Ammon's horn (tissue), 1 donor: ENCODE measurements at regions not wholly inside any gene's neighbourhood (a gene's known extent, or its start where the extent isn't known, plus 50 kb on each side); places are given as distances from the start of the nearest gene placed in this dataset.
"Not testable (repeated sequence)": the region's sequence is repeated elsewhere in the genome, so short reads cannot be mapped to it uniquely, and the experiment has no call there.

ENCODE experiments used
- DNase-seq: peaks from one replicate; pipeline ENCODE4 v3.0.0-alpha.2; 2016; ENCODE audit warnings: low spot score

DNA sequence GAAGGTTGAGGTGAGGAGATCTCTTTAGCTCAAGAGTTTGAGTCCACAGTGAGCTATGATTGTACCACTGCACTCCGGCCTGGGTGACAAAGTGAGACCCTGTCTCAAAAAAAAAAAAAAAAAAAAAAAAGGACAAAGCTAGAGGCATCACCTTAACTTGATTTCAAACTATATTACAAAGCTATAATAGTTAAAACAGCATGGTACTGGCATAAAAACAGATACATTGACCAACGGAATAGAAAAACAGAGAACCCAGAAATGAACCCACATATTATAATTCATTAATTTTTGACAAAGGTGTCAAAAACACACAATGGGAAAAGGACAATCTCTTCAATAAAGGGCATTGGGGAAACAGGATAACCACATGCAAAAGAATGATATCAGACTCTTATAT, 50.8 kb upstream of the MBOAT1 start:
- no peak for DNase-seq

DNA sequence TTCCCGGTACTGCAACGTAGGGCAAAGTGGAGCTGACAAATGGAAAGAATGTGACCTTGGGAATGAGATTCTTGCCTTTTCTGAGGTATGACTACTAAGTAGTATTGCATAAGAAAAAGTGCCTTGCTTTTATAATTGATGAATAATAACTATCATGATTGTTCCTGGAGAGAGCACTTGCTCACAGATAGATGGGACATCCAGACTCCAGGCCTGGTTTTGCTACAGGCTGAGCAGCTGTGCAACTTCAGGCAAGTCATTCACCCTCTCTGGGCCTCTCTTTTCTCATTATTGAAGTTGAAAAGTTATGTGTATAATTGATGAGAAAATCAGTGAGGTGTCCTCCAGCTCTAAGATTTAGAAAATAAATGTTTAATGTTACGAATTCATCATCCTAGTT, 53.6 kb upstream of the MBOAT1 start:
- no peak for DNase-seq

DNA sequence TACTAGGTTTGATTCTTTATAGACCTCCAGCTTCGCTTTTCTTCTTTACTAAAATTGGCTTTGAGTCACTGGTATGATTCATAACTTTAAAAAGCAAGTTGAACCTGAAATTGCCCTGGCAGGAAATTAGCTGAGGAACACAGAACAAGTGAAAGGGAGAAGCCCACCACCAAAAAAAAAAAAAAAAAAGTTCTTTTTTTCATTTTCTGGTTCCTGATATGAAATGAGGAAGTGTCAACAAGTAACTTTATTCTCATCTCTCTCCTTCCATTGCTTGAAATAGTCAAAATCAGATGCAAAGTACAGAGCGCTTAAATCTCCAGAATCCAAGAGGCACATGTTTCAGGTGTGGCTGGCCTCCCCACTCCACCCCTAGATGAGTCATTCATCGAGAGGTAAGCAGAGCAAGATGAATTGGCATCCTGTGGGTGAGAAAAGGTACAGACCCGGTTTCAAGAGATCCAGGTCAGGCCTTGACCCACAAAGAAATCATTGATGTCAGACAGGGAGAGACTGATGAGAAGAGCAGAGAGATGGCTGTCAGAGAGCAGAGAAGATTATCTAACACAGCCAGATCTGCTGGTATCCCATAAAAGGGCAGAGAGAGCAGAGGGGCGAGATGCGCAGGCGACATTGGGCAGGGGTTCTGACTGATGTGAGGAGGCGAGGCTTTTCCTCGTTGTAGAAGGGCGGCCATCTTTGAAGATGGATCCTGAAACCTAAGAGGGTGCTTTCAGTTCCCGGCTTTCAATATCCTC, 54.8 kb upstream of the MBOAT1 start:
- DNase-seq: no peak

DNA sequence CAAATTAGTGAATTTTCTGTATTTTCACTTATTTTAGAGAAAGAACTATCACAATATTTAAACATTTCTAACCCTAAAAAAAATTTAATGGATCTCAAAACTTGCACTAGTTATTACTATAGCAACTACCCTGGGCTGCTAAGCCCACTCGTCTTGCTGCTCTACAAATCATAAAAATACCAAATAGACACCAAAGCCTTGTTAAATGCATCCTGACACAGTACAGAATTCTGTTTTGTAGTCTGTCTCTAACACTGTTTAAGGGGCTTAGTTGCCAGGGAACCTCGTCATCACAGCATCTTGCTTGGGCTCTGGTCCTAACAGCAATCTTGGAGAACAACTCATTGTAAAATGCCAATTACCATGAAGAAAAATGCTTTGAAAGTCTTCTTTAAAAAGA, 56.9 kb upstream of the MBOAT1 start:
- DNase-seq: peak; percentile 3

DNA sequence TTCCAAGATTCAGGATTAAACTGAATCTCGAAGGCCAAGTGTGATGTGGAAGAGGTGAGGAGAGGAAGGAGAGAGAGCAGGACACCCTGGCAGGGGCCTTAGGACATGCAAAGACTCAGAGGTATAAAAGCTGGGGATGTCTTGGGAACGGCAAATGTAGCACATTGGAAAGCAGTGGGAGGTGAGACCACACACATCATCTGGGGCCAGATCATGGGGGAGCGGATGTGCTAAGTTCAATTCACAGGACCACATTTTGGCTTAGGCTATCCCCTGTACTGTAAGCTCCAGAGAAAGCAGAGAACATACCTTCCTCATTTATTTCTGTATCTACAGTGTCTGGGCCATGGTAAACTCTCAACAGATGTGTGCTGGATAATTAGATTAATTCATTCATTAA, 59.5 kb upstream of the MBOAT1 start:
- DNase-seq: no peak

DNA sequence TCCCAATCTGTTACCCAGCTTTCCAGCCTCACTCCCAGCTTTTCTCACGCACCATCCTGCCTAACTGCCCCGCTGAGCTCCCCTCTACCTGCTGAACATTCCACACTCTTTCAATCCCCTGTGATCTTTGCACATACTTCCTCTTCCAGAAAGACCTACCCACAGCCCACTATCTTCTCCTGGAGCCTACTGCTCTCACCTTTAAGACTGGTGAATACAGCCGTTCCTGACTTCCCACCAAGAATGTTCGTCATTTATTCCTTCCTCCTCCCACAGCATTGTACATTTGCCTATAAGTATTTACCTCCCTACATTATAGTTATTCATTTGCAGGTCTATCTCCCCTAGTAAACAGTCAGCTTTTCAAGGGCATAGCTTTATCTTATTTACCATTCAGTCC, 61.9 kb upstream of the MBOAT1 start:
- no peak for DNase-seq

DNA sequence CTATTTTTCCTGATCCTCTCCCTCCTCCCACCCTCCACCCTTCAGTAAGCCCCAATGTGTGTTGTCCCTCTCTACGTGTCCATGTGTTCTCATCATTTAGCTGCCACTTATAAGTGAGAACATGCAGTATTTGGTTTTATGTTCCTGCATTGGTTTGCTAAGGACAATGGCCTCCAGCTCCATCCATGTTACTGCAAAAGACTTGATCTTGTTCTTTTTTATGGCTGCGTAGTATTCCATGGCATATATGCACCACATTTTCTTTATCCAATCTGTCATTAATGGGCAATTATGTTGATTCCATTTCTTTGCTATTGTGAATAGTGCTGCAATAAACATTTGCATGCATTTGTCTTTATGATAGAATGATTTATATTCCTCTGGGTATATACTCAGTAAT, 63.6 kb upstream of the MBOAT1 start:
- not testable (repeated sequence) for DNase-seq

DNA sequence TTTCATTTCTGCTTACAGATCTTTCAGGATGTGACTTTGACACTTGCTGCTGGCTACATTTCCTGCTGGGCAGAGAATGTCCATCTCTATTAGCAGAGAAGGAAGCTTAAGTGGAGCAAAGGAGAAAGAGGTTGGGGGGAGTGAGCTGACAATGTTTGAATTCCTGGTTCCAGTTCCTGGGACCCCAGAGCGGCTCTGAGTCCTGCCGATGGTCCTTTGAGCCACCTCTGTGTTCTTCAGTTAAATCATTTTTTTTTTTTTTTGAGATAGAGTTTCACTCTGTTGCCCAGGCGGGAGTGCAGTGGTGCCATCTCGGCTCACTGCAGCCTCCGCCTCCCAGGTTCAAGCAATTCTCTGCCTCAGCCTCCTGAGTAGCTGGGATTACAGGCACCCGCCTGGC, 65.5 kb upstream of the MBOAT1 start:
- DNase-seq: not testable (repeated sequence)

DNA sequence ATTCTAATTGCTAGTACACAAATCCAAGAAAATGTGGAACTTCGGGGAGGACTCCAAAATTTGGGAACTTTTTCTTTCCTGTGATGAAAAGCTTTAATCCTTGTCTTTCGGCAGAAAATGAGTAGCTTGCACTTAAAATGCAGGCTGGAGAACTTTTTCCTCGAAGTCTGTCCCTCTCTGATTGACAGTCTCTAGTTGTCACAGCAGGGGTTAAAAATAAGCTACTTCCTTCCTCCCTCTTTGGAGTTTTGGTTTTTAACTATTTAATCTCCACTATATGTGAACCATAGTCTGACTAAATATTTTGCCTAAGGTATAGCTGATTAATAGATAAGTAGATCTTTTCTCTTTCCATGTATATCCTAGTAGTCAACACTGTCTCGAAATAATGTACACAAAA, 66.8 kb upstream of the MBOAT1 start:
- no peak for DNase-seq

DNA sequence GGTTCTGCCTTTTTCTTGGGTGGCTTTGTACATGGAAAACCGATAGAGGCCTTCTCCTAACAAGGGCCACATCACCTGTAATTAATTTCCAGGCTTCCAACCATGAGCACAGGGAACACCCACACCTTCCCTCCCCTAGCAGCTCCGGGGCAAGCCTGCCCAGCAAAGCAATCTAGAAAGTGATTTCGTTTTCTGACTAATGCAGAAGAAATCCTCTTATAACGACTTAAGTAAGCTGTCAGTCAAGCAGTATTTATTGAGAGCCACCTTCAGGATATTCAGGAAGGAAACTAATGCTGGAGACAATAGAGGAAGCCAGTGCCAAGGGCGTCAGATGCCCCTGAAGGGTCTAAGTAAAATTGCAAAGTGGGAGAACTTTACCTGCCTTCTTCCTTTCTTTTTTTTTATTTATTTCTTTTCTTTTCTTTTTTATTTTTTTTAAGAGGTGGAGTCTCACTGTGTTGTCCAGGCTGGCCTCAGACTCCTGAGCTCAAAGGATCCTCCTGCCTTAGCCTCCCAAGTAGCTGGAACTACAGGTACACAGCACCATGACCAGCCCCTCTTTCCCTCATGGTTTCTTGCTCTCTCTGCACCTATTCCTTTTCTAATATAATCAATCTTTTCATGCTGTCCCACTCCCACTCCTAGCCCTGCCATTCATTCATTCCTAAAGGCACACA, 67.5 kb upstream of the MBOAT1 start:
- no peak for DNase-seq

DNA sequence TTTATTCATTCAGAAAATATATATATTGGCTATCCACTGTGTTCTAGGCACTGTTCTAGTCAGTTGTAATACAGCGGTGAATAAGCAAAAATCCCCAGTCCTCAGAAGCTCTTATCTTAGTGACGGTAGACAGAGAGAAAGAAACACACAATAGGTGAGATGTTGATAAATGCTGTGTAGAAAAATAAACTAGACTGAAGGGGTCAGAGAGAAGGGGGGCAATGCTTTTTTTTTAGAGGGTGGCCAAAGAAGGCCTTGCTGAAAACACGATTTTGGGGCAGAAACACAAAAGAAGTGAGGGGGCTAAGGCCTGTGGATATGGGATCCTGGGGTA, 68.0 kb upstream of the MBOAT1 start:
- no peak for DNase-seq

DNA sequence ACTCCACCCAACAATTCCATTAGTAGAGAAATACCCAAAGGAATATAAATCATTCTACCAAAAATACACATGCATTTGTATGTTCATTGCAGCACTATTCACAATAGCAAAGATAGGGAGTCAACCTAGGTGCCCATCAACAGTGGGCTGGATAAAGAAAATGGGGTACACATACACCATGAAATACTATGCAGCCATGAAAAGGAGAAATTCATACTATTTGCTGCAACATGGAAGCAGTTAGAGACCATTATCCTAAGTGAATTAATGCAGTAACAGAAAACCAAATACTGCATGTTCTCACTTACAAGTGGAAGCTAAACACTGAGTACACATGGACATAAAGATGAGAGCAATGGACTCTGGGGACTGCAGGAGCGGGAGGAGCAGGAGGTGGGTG, 72.4 kb upstream of the MBOAT1 start:
- DNase-seq: no peak

DNA sequence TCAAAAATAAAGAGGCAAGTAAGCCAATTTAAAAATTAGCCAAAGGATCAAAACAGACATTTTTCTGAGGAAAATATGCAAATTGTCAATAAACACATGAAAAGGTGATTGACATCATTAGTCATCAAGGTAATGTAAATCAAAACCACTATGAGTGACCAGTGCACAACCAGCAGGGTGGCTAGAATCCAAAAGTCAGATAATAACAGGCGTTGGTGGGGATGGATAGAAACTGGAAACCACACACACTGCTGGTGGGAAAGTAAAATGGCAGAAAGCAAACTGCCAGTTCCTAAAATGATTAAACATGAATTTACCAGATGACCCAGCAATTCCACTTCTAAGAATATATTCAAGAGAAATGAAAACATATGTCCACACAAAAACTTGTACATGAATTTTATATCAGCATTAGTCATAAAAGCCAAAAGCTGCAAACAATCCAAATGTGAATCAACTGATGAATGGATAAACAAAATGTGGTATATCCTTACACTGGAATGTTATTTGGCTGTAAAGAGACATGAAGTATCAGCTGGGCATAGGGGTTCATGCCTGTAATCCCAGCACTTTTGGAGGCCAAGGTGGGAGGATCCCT, 74.8 kb upstream of the MBOAT1 start:
- DNase-seq: no peak

DNA sequence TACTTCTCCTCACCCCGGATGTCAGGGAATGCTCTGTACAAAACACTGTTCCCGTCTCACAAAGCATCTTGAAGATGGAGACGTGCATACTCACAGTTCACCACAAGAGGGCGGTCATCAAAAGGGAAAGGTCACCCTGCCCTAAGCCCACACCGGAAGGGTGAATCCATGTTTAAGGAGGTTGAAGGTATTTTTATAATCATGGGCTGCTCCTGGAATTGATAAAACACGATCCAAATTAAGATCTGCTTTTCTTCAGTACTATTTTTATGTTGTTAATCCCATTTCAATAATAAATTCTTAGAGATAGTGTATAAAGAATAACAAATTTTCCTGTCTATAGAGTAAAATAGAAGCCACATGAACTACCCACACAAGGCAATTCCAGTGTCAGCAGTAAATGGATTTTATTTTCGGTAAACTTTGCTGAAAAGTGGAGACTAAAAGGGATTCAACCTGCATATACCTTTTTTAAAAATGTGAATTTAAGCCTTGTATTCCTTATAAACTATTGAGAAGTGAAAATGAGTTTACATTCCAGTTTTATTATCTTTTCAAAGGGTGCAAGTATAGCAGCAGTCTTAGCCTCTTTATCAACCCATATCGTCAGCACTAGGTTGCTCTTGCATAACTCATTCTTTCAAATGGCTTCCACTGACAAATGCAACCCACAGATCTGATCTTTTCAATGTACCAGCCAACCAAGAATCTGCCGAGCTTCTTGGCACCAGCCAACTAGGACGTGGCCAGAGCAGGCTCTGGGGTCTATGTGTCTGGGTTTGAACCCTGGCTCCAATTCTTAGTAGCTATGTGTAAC, 79.7 kb upstream of the MBOAT1 start:
- DNase-seq: peak; percentile 89

DNA sequence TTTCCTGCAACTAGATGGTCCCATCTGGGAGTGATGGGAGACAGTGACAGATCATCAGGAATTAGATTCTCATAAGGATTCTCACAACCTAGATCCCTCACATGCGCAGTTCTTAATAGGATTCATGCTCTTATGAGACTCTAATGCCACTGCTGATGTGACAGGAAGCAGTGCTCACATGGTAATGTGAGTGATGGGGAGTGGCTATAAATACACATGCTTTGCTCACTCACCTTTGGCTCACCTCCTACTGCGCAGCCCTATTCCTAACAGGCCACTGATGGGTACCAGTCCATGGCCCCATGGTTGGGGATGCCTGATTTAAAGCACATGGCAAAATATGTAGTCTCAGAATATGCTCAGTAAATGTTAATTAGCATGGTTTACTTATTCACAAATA, 80.6 kb upstream of the MBOAT1 start:
- no peak for DNase-seq

DNA sequence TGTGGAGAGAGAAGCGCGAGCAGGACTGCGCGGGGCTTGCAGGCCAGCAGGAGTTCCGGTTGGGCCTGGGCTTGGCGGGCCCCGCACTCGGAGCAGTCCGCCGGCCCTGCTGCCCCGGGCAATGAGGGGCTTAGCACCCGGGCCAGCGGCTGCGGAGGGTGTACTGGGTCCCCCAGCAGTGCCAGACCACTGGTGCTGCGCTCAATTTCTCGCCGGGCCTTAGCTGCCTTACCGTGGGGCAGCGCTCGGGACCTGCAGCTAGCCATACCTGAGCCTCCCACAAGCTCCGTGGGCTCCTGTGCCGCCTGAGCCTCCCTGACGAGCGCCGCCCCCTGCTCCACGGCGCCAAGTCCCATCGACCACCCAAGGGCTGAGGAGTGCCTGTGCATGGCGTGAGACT, 89.0 kb upstream of the MBOAT1 start:
- no peak for DNase-seq

DNA sequence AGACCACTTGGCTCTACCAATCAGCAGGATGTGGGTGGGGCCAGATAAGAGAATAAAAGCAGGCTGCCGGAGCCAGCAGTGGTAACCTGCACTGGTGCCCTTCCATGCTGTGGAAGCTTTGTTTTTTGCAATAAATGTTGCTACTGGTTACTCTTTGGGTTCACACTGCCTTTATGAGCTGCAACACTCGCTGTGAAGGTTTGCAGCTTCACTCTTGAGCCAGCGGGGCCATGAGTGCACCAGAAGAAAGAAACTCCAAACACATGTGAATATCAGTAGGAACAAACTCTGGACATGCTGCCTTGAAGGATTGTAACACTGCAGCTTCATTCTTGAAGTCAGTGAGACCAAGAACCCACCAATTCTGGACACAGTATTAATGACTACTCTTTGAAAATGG, 89.9 kb upstream of the MBOAT1 start:
- DNase-seq: no peak

DNA sequence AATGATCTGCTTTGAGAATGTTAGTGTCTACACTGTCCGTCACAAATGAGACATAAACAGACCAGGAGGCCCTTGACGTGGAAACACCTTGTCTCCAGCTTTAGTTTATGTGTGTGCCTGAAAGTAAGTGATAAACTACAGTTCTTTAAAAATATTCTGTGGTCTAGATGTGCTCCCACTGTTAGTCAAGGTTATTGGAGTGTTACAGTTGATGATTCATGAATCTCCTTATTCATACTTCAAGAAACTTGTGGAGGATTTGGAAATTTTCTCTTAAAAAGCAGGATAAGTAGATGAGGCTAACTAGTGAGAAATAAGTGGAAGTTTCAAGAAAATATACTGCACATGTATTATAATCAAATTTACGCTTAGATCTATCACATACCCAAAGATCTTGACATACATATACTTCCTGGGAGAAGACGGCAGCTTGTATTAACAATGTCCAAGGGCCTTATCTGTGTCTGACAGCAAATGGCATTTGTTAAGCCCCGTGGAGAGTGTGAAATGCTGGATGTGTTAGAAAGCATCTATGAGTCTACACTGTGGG, 90.5 kb upstream of the MBOAT1 start:
- no peak for DNase-seq

DNA sequence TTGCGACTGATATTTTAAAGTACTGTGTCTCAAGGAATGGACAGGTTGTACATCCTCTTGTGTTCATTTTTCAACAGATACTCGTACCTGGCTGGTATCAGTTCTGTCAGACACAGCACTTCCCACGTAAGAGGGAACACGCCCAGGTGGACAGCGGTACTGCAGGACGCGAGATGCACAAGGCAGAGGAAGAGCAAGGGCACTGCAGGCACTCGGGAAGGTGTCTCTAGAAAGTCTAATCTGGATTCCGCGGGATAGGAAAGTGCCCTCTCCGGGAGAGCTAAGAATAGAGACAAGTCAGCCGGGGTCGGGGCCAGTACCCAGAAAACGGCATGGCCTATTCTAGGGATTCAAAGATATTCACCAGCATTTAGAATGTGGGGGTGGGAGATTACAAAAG, 94.2 kb upstream of the MBOAT1 start:
- DNase-seq: no peak

DNA sequence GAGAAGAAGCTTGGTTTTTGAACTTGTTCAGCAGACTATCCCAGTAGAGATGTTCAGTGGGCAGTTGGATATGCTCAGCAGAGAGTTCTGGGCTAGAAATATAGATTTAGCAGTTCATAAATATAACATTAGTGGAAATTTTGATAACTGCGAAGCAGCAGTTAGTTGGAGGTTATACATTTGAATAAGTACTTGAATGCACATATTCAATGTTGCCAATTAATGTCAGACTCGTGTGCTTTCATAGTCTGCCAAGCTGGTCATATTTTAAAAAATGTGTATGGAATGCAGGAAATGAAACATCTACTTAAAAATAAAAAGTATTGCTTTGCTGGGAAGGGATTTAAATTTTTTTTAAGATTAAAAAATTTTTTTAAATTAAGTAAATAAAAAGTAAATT, 92.5 kb upstream of the E2F3 start:
- no peak for DNase-seq

DNA sequence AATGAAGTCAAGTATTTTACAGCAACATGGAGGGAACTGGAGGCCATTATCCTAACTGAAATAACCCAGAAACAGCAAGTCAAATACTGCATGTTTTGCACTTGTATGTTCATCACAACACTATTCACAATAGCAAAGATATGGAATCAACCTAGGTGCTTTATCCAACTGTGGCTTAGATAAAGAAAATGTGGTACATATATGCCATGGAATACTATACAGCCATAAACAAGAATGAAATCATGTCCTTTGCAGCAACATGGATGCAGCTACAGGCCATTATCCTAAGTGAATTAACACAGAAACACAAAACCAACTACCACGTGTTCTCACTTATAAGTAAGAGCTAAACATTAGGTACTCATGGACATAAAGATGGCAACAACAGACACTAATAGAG, 91.5 kb upstream of the E2F3 start:
- DNase-seq: no peak

DNA sequence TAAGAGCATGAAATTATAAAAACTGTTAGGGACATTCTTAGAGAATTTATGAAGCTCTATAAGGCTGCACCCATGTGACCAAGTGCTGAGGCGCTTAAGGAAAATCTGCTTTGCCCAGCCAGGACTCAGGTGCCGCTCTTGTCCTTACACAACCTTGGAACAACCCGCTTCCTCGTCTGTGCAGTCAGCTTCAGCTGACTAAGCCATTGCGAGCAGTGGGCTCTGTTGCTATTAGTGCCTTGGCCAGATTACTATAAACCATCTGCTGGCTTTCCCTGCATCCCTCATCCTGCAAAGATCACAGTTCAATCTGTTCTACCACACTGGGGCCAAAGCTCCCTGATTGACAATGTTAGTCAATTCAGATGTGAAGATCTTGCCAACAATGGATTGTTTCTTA, 89.1 kb upstream of the E2F3 start:
- peak; percentile 11 for DNase-seq

DNA sequence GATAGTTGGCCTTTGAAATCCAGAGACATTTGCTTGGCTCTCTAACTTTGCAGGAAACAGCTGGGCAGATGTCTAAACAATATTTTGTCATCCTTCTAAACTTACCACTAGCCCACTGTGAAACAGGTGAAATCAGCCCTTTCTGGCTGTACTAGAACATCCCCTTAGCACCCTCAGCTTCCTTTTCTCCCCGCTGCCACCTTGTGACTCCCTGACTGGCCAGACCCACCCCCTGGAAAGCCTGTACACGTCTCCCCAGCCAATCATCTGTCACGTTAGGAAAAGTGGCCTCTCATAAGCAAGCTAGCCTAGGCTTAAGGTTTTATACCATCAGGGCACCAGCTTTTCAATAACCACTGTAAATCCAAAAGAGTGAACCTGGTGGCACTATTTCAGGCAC, 88.6 kb upstream of the E2F3 start:
- no peak for DNase-seq
